ENCODE measurements at regions not wholly inside any gene's neighbourhood (a gene's known extent, or its start where the extent isn't known, plus 50 kb on each side); places are given as distances from the start of the nearest gene placed in this dataset.
A peak's percentile ranks its signal among the peaks of the same experiment; 100 is the strongest.

GRCh38 chr13:77838271-77838670, 80.4 kb downstream of the EDNRB start:
- DNase-seq (ENCODE audit: low read depth in 3 of 3, low spot score in 2 of 3) = no peak

GRCh38 chr13:77836423-77836822, 82.2 kb downstream of the EDNRB start:
- DNase-seq (ENCODE audit: low read depth in 3 of 3, low spot score in 2 of 3) = no peak

DNA sequence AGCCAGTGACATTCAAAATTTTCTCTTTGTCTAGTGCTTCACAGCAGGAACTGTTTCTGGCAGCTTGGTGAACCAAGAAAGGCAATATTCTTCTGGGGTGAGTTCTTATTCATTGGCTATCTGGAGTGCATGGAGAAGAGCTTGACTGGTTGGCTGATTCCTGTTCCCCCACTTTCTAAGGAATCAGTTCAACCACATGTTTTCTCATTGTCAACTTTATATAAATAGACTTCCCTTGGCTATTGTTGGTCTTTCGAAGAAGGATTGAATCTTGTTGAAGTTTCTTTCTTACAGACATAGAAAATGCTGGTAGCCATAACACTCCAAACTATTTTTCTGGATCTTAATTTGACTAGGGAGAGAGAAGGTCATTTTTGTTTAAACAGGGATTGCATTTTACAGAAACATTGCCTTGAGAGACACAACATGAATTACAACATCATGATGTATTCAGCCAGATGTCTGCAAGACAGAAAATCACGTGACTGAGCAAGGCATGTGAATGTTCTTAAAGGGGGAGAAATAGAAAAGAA, 85.2 kb downstream of the EDNRB start:
- peak in 1 of 3 donors; percentile 6 for DNase-seq (ENCODE audit: low read depth in 3 of 3, low spot score in 2 of 3)

GRCh38 chr13:77832339-77833100, 86.1 kb downstream of the EDNRB start:
- DNase-seq (ENCODE audit: low read depth in 3 of 3, low spot score in 2 of 3) = no peak

DNA sequence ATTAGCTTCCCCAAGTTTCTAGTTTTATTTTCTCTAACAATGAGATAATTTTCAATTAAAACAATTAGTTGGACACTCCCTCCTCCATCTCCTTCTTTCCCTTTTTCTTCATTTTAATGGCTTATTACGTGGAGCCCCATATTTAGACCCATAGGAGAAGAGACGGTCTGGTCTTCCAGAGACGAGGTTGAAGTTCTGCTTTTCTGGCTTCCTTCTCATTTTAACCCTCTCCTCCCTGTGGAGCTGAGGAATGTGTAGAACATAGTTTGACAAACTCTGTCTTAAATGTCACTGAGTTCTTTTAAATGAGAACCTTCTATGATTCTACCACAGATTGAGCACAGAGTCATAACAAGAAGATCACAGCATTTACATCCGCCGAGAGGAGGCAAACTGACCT, 86.8 kb downstream of the EDNRB start:
- DNase-seq (ENCODE audit: low read depth in 3 of 3, low spot score in 2 of 3) = no peak

GRCh38 chr13:77829963-77830362, 88.7 kb downstream of the EDNRB start:
- DNase-seq (ENCODE audit: low read depth in 3 of 3, low spot score in 2 of 3) = no peak

DNA sequence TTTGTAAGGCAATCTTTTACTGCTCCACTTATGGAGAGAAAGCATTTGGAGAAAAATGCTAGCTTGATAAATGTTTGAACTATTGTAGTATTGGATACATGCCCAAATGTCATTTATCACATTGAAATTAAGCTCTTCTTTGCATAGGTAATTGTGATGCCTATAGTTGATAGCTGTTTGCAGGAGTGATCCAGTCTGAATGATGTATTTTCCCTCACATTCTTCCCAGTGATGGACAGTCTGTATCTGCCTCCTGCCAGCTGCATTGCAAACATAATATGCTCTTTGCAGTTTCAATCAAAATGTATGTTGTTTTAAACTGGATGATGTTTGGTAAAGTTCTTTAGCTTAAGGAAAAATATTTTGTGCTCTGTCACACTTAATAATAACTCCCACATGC, 89.8 kb downstream of the EDNRB start:
- DNase-seq (ENCODE audit: low read depth in 3 of 3, low spot score in 2 of 3) = no peak

DNA sequence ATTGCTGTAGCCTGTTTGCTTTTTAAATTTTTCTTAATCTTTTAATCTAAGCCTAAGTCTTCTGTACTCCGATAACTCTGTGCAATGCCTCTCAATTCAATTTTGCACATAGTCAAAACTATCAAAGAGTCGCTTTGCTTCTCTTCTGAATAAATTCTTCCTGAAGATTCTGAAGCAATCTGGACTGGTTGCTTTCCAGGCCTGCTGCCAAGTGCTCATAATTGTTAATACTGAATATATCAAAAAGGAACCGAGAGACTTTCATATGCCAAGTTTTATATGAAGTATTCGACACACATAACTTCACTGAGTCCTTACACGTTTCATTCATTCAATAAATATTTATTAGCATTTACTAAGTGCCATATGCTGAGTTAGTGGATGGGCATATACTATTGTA, 91.3 kb downstream of the EDNRB start:
- DNase-seq (ENCODE audit: low read depth in 3 of 3, low spot score in 2 of 3) = no peak

DNA sequence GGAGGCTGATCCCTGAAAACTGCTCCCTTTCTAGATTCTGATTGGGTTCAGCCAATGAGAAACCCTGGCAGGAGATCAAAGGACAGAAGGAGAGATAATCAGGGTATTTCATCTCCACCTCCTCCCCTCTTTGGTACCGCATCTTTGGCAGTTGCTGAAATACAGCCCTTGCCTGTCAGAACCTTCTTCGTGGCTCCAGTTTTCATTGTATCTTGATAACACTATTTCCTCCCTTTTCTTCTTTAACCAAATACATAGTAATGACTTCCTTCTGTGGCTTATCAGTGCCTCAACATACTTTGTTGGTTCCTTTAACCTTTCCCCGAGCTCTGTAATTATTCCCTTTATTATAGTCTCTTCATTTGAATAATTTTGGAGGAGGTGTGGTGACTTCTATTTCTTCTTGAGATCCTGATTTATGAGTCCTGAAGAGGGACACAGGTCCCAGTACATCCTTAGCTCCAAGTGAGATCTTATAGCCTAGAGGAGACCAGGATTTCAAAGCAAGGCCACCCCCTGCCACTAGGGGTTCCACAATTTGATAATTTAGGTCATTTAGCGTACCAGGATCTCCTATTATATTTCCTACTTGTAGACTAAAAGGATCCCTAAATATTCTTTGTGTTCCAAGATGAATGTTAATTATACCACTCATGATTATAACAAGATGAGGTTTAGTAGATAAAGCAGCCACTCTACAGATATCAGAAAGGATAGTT, 98.0 kb downstream of the EDNRB start:
- DNase-seq (ENCODE audit: low read depth in 3 of 3, low spot score in 2 of 3) = no peak

GRCh38 chr13:77817521-77817920, 101.1 kb downstream of the EDNRB start:
- DNase-seq (ENCODE audit: low read depth in 3 of 3, low spot score in 2 of 3) = no peak

DNA sequence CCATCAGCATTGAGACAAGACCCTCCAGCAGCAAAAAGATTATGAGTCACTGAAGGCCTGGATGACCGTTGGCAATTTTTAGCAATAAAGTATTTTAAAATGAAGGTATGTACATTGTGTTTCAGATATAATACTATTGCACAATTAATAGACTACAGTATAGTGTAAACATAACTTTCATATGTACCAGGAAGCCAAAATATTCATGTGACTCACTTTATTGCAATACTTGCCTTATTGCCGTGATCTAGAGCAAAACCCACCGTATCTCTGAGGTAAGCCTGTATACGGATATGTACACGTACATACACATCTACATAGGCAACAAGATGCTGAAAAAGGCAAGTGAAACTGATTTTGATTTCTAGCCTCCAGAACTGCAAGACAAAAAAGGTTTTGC, 103.3 kb downstream of the EDNRB start:
- no peak for DNase-seq (ENCODE audit: low read depth in 3 of 3, low spot score in 2 of 3)

Measured in right renal cortex interstitium (tissue), 3 donors.